Right lobe of liver (tissue), 6 donors: ENCODE measurements at regions not wholly inside any gene's neighbourhood (a gene's known extent, or its start where the extent isn't known, plus 50 kb on each side); places are given as distances from the start of the nearest gene placed in this dataset.
"Not testable (repeated sequence)": the region's sequence is repeated elsewhere in the genome, so short reads cannot be mapped to it uniquely, and the experiment has no call there.

Experiments used
- ATAC-seq, 4 donors: fragments of 200-7000 bp; cut with Tn5 transposase; one replicate each; pipeline ENCODE4 v1.9.1; 2020; ENCODE audit warnings: mild to moderate bottlenecking in 4 of 4, moderate library complexity in 4 of 4
- DNase-seq, 3 donors: peaks; one replicate each; pipeline ENCODE4 v3.0.0-alpha.2; 2020
- H3K27ac ChIP-seq, 3 donors: fragments of 200-600 bp; one replicate each; pipeline ENCODE4 v1.8.0; 2022
- H3K27me3 ChIP-seq, 2 donors: fragments of 200-600 bp; one replicate each; pipeline ENCODE4 v1.8.0; 2022
- H3K36me3 ChIP-seq, 4 donors: fragments of 200-600 bp; sonication (generic) in 1 of 4; one replicate each; pipeline versions ENCODE4 v1.5.1 to v1.8.0; 2017 to 2022; ENCODE audit warnings: control low read depth in 1 of 4
- H3K4me1 ChIP-seq, 4 donors: fragments of 200-600 bp; sonication (generic) in 1 of 4; one replicate each; pipeline versions ENCODE4 v1.5.1 to v1.8.0; 2017 to 2022; ENCODE audit warnings: control low read depth in 1 of 4
- H3K4me3 ChIP-seq, 3 donors: fragments of 200-600 bp; one replicate each; pipeline ENCODE4 v1.8.0; 2022
- H3K9me3 ChIP-seq, 4 donors: fragments of 200-600 bp; sonication (generic) in 1 of 4; one replicate each; pipeline versions ENCODE4 v1.5.1 to v1.8.0; 2017 to 2022; ENCODE audit warnings: control low read depth in 1 of 4
- POLR2A ChIP-seq: fragments of 450-650 bp; IDR thresholded peaks from one replicate; pipeline ENCODE4 v1.6.1; 2017; ENCODE audit warnings: antibody characterized with exemption, mild to moderate bottlenecking
- WGBS: methylation state at CpG from one replicate; pipeline ENCODE4 v1.1.6; 2018; ENCODE audit warnings: low coverage, low lambda C conversion rate; ENCODE audit not compliant: insufficient coverage; ENCODE audit errors: missing lambda C conversion rate; 5-methylcytosine and 5-hydroxymethylcytosine counted together
- intact Hi-C, 2 donors: fragments of 100-400 bp; cut with DNase I; formaldehyde crosslinking; loops; one replicate each; pipeline versions ENCODE4 v1.11.2 to v1.14.1; 2022
- TF ChIP-seq, protein P1 (sequence below), 4 donors: fragments of 200-600 bp in 3 of 4; fragments of 450-650 bp in 1 of 4; IDR thresholded peaks; one replicate each; pipeline versions ENCODE4 v1.5.1 to v1.8.0; 2016 to 2022; ENCODE audit warnings: antibody characterized with exemption in 4 of 4, mild to moderate bottlenecking in 2 of 4
- donor health status: DM: no; HTN: yes; CAD: no.
- donor health status: DM: no; HTN: no; CAD: no.
- donor health status: DM: no; HTN: no; CAD: no.
- donor health status: DM: no; HTN: yes; CAD: no.
- donor health status: DM: no; HTN: yes; CAD: no.

- no peaks in the 10 kb centered on the region for H3K27me3 ChIP-seq
- H3K4me1 ChIP-seq, result no peaks in the 10 kb centered on the region
- no peak overlapping the region for H3K4me3 ChIP-seq
- no peaks in the 10 kb centered on the region for H3K9me3 ChIP-seq
- no peak for TF ChIP-seq POLR2A
- TF ChIP-seq, protein P1, sequence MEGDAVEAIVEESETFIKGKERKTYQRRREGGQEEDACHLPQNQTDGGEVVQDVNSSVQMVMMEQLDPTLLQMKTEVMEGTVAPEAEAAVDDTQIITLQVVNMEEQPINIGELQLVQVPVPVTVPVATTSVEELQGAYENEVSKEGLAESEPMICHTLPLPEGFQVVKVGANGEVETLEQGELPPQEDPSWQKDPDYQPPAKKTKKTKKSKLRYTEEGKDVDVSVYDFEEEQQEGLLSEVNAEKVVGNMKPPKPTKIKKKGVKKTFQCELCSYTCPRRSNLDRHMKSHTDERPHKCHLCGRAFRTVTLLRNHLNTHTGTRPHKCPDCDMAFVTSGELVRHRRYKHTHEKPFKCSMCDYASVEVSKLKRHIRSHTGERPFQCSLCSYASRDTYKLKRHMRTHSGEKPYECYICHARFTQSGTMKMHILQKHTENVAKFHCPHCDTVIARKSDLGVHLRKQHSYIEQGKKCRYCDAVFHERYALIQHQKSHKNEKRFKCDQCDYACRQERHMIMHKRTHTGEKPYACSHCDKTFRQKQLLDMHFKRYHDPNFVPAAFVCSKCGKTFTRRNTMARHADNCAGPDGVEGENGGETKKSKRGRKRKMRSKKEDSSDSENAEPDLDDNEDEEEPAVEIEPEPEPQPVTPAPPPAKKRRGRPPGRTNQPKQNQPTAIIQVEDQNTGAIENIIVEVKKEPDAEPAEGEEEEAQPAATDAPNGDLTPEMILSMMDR (IDR thresholded peaks at IDR 0.05), result no peak
- intact Hi-C loops, result no loop called here
- H3K27ac ChIP-seq, result no peak overlapping the region
- no peak for DNase-seq
- ATAC-seq, result no peak
- no peaks in the 10 kb centered on the region for H3K36me3 ChIP-seq
Measured at GRCh38 chr11:37170311-37170710, 572.3 kb upstream of the RAG2 start.

- H3K4me1 ChIP-seq, intact Hi-C loops, H3K4me3 ChIP-seq, H3K27ac ChIP-seq, H3K27me3 ChIP-seq, DNase-seq, H3K36me3 ChIP-seq, H3K9me3 ChIP-seq, ATAC-seq: not testable (repeated sequence)
- WGBS, result no CpG with 5 or more reads among the region's 1 CpG
- TF ChIP-seq, protein P1 (IDR thresholded peaks at IDR 0.05), result peak in 1 of 4 donors; percentile 14
Measured at GRCh38 chr11:37145434-37145833, 547.4 kb upstream of the RAG2 start.

DNA sequence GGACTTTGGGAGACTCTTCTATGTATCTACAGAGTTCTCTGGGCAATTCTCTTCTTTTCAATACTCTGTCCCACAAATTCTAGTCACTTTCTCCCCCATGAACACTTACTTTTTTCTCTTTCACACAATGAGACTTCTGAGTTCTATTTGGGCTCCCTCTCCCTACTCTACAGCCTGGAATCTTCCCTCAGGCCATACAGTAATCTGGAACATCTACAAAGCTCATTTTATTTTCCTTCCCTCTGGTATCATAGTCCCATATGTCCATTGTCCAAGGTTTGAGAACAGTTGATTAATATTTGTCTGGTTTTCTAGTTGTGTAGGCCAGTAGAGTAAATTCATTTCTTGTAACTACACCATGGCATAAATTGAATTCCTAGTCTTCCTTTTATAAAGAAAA is 544.6 kb upstream of the RAG2 start:
- ATAC-seq (no peak), DNase-seq (no peak)
- H3K27ac ChIP-seq, result no peak overlapping the region
- H3K4me1 ChIP-seq, result no peaks in the 10 kb centered on the region
- H3K36me3 ChIP-seq, result no peaks in the 10 kb centered on the region
- no peaks in the 10 kb centered on the region for H3K27me3 ChIP-seq
- TF ChIP-seq POLR2A, result no peak
- TF ChIP-seq, protein P1 (IDR thresholded peaks at IDR 0.05), result no peak
- intact Hi-C loops, result no loop called here
- H3K4me3 ChIP-seq, result no peak overlapping the region
- no peaks in the 10 kb centered on the region for H3K9me3 ChIP-seq

GRCh38 chr11:37141707-37142106 is 543.7 kb upstream of the RAG2 start:
- Histone ChIP-seq H3K27me3 (no peaks in the 10 kb centered on the region), H3K4me1 (no peaks in the 10 kb centered on the region), H3K4me3 (no peak overlapping the region), H3K36me3 (no peaks in the 10 kb centered on the region), H3K27ac (no peak overlapping the region), H3K9me3 (no peaks in the 10 kb centered on the region)
- DNase-seq (peak in 1 of 3 donors; percentile 44), ATAC-seq (peak in 3 of 4 donors; percentile 28 to 51 (median 45))
- 54% methylated on average over 5 of the region's 5 CpGs for WGBS
- intact Hi-C loops, result no loop called here
- TF ChIP-seq, protein P1 (IDR thresholded peaks at IDR 0.05), result peak; percentile 15 to 35 (median 32)
- TF ChIP-seq POLR2A, result no peak

DNA sequence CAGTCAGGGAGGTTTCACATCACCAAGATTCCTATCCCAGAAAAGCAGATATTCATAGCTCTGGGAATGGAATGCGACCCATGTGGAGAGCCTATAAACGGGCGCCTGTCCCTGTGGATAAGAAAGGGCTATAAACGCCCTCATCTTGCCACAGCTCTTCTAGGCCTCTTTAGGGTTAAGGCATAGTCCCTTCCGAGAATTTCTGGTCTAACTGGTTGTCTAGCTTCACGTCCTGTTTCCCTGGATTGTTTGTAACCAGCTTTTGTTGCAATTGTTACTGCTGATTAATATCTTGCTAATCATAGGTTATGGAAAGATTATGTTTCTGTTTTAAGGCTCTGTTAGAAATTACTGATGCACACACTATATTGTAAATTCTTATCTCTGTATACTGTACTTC is 537.6 kb upstream of the RAG2 start:
- H3K9me3 ChIP-seq, intact Hi-C loops, DNase-seq, H3K4me3 ChIP-seq, H3K27ac ChIP-seq, ATAC-seq, H3K27me3 ChIP-seq, H3K36me3 ChIP-seq, H3K4me1 ChIP-seq: not testable (repeated sequence)
- WGBS, result 13% methylated on average over 3 of the region's 6 CpGs
